B cell (primary cell): ENCODE measurements at regions not wholly inside any gene's neighbourhood (a gene's known extent, or its start where the extent isn't known, plus 50 kb on each side); places are given as distances from the start of the nearest gene placed in this dataset.

Source experiments
- ATAC-seq: fragments of 200-7000 bp; cut with Tn5 transposase; one replicate; pipeline ENCODE4 v1.10.0; 2021; ENCODE audit warnings: low read depth, mild to moderate bottlenecking, moderate number of reproducible peaks, moderate library complexity
- CTCF ChIA-PET: fragments of 350-600 bp; sonication (Branson Sonifier 250); formaldehyde crosslinking; loops from one replicate; lab custom pipeline; 2021; ENCODE audit warnings: antibody characterized with exemption, inconsistent platforms; lab: Charles Lee
- POLR2A ChIA-PET: fragments of 350-600 bp; sonication (Branson Sonifier 250); formaldehyde crosslinking; loops from one replicate; lab custom pipeline; 2021; ENCODE audit warnings: antibody characterized with exemption; lab: Charles Lee
- DNase-seq: peaks from one replicate; pipeline ENCODE4 v3.0.0; 2013
- H2AFZ ChIP-seq: 2 replicates; pipeline ENCODE4 v1.6.1; 2012; ENCODE audit warnings: mild to moderate bottlenecking, low read depth, low read length; ENCODE audit not compliant: insufficient read depth, poor library complexity, severe bottlenecking
- H3K27ac ChIP-seq, 2 donors: 1 replicate in 1 of 2; 2 replicates in 1 of 2; pipeline ENCODE4 v1.5.1; 2012 to 2013; ENCODE audit warnings: low read length in 2 of 2, mild to moderate bottlenecking in 2 of 2, moderate library complexity in 1 of 2
- H3K27me3 ChIP-seq, 4 experiments: fragments of 200-600 bp in 1 of 4; sonication (generic) in 1 of 4; replicated peaks in 1 of 4; 1 replicate in 2 of 4; 2 replicates in 2 of 4; pipeline versions ENCODE4 v1.6.1 to v1.7.0; 2013 to 2016; ENCODE audit warnings: low read length in 3 of 4, mild to moderate bottlenecking in 2 of 4, mixed read lengths in 1 of 4, moderate library complexity in 1 of 4; ENCODE audit not compliant: insufficient read depth in 4 of 4, control insufficient read depth in 3 of 4; ENCODE audit errors: control extremely low read depth in 1 of 4
- H3K36me3 ChIP-seq, 2 experiments: replicated peaks in 1 of 2; 1 replicate in 1 of 2; 2 replicates in 1 of 2; pipeline versions ENCODE4 v1.6.1 to v1.7.1; 2013; ENCODE audit warnings: low read length in 1 of 2; ENCODE audit not compliant: insufficient read depth in 2 of 2, control insufficient read depth in 1 of 2; ENCODE audit errors: control extremely low read depth in 1 of 2, extremely low read depth in 1 of 2
- H3K4me1 ChIP-seq, 2 donors: fragments of 200-600 bp in 1 of 2; sonication (generic) in 1 of 2; 1 replicate in 1 of 2; 2 replicates in 1 of 2; pipeline versions ENCODE4 v1.5.1 to v1.6.1; 2013 to 2017; ENCODE audit warnings: low read length in 2 of 2; ENCODE audit not compliant: control insufficient read depth in 2 of 2, insufficient read depth in 2 of 2
- H3K4me2 ChIP-seq: replicated peaks from 2 replicates; pipeline ENCODE3; 2012; ENCODE audit warnings: mild to moderate bottlenecking, low read depth, low read length; ENCODE audit not compliant: poor library complexity, severe bottlenecking
- H3K4me3 ChIP-seq, 5 experiments: fragments of 200-600 bp in 1 of 5; sonication (generic) in 1 of 5; 1 replicate in 3 of 5; 2 replicates in 2 of 5; pipeline versions ENCODE4 v1.5.1 to v1.7.0; 2011 to 2016; ENCODE audit warnings: low read length in 4 of 5, mild to moderate bottlenecking in 4 of 5, low read depth in 2 of 5, control low read depth in 1 of 5, moderate library complexity in 1 of 5; ENCODE audit not compliant: insufficient read depth in 1 of 5; ENCODE audit errors: control extremely low read depth in 1 of 5, extremely low read depth in 1 of 5
- H3K79me2 ChIP-seq: fragments of 200-600 bp; sonication (generic); one replicate; pipeline ENCODE4 v1.6.0; 2016; ENCODE audit warnings: low read length; ENCODE audit not compliant: control insufficient read depth, insufficient read depth
- H3K9ac ChIP-seq: fragments of 200-600 bp; sonication (generic); 2 replicates; pipeline ENCODE4 v1.6.1; 2017; ENCODE audit warnings: mild to moderate bottlenecking, low read length, moderate library complexity
- H3K9me3 ChIP-seq, 3 donors: one replicate each; pipeline versions ENCODE4 v1.6.1 to v1.7.1; 2013; ENCODE audit warnings: low read length in 2 of 3; ENCODE audit not compliant: control insufficient read depth in 2 of 3, insufficient read depth in 1 of 3; ENCODE audit errors: control extremely low read depth in 1 of 3
- H4K20me1 ChIP-seq: 2 replicates; pipeline ENCODE4 v1.6.0; 2012; ENCODE audit warnings: mild to moderate bottlenecking, low read length; ENCODE audit not compliant: insufficient read depth, control insufficient read depth, poor library complexity, severe bottlenecking
- H3K27ac Mint-ChIP-seq: one replicate; pipeline ENCODE4 v1.8.0; 2021; ENCODE audit warnings: mixed read lengths
- H3K27me3 Mint-ChIP-seq: one replicate; pipeline ENCODE4 v1.8.0; 2021; ENCODE audit warnings: mixed read lengths
- H3K4me1 Mint-ChIP-seq: one replicate; pipeline ENCODE4 v1.8.0; 2021; ENCODE audit warnings: mixed read lengths
- H3K4me3 Mint-ChIP-seq: one replicate; pipeline ENCODE4 v1.8.0; 2021; ENCODE audit warnings: mixed read lengths
- H3K9me3 Mint-ChIP-seq: one replicate; pipeline ENCODE4 v1.8.0; 2022; ENCODE audit warnings: mixed read lengths; ENCODE audit not compliant: insufficient read depth
- EZH2 ChIP-seq: IDR thresholded peaks from 2 replicates; pipeline ENCODE4 v1.6.1; 2012; ENCODE audit warnings: borderline replicate concordance, low read depth, mild to moderate bottlenecking, moderate library complexity, low read length; ENCODE audit not compliant: insufficient read depth, poor library complexity, severe bottlenecking
- WGBS: methylation state at CpG from one replicate; pipeline ENCODE4 v1.1.5; 2013; ENCODE audit warnings: missing lambda C conversion rate; ENCODE audit not compliant: insufficient coverage; 5-methylcytosine and 5-hydroxymethylcytosine counted together
- intact Hi-C: fragments of 100-400 bp; cut with micrococcal nuclease; formaldehyde crosslinking; loops from one replicate; pipeline ENCODE4 v1.10.0; 2022
- TF ChIP-seq, protein P1 (sequence below): fragments of 200-600 bp; IDR thresholded peaks from one replicate; pipeline ENCODE4 v1.8.0; 2022; ENCODE audit warnings: antibody characterized with exemption, mild to moderate bottlenecking

DNA sequence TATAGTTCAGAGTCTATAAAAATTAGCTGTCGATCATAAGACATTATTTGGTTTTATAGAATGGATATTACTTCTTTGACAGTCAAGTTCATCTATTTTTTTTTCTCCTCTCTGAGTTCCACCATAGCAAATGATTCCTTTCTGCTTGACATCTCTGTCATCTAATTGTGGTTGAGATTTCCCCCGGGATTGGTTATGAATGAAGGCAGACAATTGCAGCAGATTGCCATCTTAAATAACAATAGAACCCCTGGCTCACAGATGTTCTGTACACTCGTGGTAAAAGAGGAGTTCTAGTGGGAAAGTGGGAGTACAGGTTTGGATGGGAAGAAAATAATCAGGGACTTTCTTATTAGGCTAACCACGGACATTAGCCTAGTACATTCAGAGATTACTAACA, 292.1 kb upstream of the NRXN1 start:
- Histone ChIP-seq H3K9ac (no peak overlapping the region), H3K9me3 (no peaks in the 10 kb centered on the region), H3K4me2 (no peak overlapping the region), H3K27me3 (no peaks in the 10 kb centered on the region), H3K27ac (no peak overlapping the region), H3K4me3 (no peak overlapping the region), H4K20me1 (no peaks in the 10 kb centered on the region), H3K79me2 (no peaks in the 10 kb centered on the region), H3K36me3 (no peaks in the 10 kb centered on the region), H3K4me1 (no peaks in the 10 kb centered on the region), H2AFZ (no peak overlapping the region)
- Mint-ChIP-seq H3K27ac (no peak overlapping the region), H3K4me3 (no peak overlapping the region), H3K9me3 (no peaks in the 10 kb centered on the region), H3K4me1 (no peaks in the 10 kb centered on the region), H3K27me3 (no peaks in the 10 kb centered on the region)
- no CpG with 5 or more reads among the region's 4 CpGs for WGBS
- ATAC-seq (no peak), DNase-seq (no peak)
- intact Hi-C loops, result no loop called here
- TF ChIP-seq, protein P1, sequence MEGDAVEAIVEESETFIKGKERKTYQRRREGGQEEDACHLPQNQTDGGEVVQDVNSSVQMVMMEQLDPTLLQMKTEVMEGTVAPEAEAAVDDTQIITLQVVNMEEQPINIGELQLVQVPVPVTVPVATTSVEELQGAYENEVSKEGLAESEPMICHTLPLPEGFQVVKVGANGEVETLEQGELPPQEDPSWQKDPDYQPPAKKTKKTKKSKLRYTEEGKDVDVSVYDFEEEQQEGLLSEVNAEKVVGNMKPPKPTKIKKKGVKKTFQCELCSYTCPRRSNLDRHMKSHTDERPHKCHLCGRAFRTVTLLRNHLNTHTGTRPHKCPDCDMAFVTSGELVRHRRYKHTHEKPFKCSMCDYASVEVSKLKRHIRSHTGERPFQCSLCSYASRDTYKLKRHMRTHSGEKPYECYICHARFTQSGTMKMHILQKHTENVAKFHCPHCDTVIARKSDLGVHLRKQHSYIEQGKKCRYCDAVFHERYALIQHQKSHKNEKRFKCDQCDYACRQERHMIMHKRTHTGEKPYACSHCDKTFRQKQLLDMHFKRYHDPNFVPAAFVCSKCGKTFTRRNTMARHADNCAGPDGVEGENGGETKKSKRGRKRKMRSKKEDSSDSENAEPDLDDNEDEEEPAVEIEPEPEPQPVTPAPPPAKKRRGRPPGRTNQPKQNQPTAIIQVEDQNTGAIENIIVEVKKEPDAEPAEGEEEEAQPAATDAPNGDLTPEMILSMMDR, result no peak
- no peak for TF ChIP-seq EZH2
- POLR2A ChIA-PET, result no interaction called here
- CTCF ChIA-PET, result no interaction called here

DNA sequence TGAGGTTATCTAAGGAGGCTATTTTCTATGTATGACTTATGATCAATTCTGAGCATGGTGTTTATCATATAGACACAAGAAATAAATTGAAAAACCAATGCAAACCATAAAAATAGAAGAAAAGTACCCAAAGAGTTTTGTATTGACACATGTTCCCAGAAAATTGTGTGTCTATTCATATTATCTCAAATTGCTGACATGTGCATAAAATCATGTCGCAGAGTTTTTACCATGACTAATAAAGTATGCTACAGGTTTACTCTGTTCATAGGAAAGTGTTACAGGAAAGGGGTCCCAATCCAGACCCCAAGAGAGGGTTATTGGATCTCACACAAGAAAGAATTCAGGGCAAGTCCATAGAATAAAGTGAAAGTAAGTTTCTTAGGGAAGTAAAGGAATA, 290.7 kb upstream of the NRXN1 start:
- H3K9ac ChIP-seq, result no peak overlapping the region
- H2AFZ ChIP-seq, result no peak overlapping the region
- no peaks in the 10 kb centered on the region for H3K27me3 Mint-ChIP-seq
- no peaks in the 10 kb centered on the region for H3K9me3 ChIP-seq
- ATAC-seq (no peak), DNase-seq (no peak)
- no peak overlapping the region for H3K4me3 ChIP-seq
- H3K9me3 Mint-ChIP-seq, result no peaks in the 10 kb centered on the region
- no peaks in the 10 kb centered on the region for H3K4me1 Mint-ChIP-seq
- no CpG with 5 or more reads among the region's 1 CpG for WGBS
- no peak overlapping the region for H3K4me3 Mint-ChIP-seq
- ChIA-PET CTCF (no interaction called here), POLR2A (no interaction called here)
- no peaks in the 10 kb centered on the region for H4K20me1 ChIP-seq
- no peaks in the 10 kb centered on the region for H3K79me2 ChIP-seq
- H3K27ac Mint-ChIP-seq, result no peak overlapping the region
- H3K27ac ChIP-seq, result no peak overlapping the region
- no peaks in the 10 kb centered on the region for H3K4me1 ChIP-seq
- intact Hi-C loops, result no loop called here
- no peaks in the 10 kb centered on the region for H3K36me3 ChIP-seq
- TF ChIP-seq, protein P1, result no peak
- TF ChIP-seq EZH2, result no peak
- no peaks in the 10 kb centered on the region for H3K27me3 ChIP-seq
- H3K4me2 ChIP-seq, result no peak overlapping the region
